GM21737 (cell line): ENCODE measurements at regions not wholly inside any gene's neighbourhood (a gene's known extent, or its start where the extent isn't known, plus 50 kb on each side); places are given as distances from the start of the nearest gene placed in this dataset.

Experiments
- ATAC-seq: cut with Tn5 transposase; IDR thresholded peaks from one replicate; pipeline ENCODE4 v1.9.1; 2021; ENCODE audit warnings: mild to moderate bottlenecking, moderate library complexity; ENCODE audit not compliant: unreplicated experiment

GRCh38 chr7:46168671-46169383, 247.8 kb upstream of the IGFBP3 start:
- no peak for ATAC-seq

DNA sequence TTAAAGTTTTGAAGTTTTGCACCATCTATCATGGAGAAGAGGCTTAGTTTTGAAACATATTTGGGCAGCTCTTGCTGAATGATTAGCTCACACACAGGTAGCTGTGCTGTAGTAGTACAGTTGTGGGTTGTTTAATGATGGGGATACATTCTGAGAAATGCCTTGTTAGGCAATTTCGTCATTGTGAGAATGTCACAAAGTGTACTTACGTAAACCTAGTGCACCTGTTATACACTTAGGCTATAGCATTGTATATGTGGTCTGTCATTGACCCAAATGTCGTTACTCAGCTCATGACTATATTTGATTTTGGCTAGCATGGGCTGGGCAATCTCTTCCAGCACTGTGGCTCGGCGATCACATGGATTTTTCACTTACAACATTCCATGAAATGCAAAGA, 247.2 kb upstream of the IGFBP3 start:
- ATAC-seq = no peak

GRCh38 chr7:46165276-46165675, 244.2 kb upstream of the IGFBP3 start:
- ATAC-seq = no peak

- ATAC-seq = no peak
Measured at GRCh38 chr7:46164629-46165028, 243.6 kb upstream of the IGFBP3 start.

DNA sequence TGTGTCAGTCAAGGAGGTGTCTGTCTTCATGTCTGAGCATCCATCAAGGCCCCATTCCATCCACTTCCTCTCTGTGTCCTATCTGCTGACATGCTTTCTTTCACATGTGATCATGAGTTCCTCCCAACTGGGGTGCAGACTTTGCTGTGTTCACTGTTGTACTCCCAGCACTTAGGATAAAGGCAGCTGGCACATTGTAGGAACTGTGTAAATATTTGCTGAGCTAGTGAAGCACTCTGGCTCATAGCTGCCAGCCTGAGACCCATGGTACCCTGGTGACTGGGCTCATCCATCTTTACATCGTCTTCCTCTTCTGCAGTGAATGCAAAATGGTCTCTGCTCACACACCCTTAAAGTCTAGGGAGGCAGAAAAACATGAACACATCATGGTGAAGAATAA, 242.2 kb upstream of the IGFBP3 start:
- ATAC-seq = no peak

DNA sequence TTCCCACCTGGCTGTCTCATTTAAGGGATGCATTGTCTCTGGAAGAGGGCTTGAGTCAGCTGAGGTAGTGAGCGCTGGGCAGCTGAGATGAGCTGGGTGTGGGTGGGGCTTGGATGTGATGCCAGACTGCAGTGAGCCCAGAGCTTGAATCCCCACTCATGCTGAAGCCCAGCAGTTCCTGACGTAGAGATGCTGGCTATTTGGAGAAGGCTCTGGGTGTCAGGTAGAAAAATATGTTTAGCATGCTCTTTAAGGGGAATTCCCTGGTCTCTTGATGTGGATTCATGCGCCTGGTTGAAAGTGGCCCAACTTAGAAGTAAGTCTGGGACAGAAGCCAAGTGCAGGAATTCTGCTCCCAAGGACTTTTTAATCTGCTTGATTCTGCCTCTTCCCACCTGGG, 241.5 kb upstream of the IGFBP3 start:
- no peak for ATAC-seq

GRCh38 chr7:46160861-46161260, 239.8 kb upstream of the IGFBP3 start:
- ATAC-seq = no peak

DNA sequence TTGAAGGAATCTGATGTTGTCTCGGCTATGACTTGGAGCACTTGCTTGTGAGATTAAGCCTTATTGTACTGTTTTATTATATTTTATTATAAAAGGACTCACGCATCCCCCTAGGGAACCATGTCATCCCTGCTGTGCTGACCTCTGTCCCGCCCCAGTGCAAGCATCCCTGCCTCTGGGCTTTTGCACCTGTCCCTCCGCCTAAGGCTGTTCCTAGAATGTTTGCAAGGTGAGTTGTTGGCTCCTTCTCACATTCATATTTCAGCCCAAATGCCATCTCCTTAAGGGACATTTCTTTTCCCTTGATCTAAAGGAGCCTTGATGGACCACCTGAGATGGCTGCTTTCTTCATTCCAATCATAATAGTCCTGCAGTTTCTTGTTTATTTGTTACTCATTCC, 236.9 kb upstream of the IGFBP3 start:
- no peak for ATAC-seq

DNA sequence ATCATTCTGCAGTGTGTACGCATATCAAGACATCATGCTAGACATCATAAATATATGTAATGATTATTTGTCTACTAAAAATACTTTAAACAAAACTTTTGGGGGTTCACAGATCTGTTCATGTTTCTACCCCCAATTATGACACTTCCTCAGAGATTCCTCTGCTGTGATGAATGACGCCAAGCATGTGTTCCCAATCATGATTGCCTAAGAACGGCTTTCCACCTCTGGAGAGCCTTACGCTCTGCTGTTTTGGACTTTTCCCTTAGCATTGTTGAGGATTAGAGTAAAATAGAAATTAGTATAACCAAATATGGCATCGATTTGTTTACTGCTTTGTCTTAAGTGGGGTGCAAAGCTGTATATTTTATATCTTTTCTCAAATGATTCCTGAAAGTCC, 236.3 kb upstream of the IGFBP3 start:
- no peak for ATAC-seq

DNA sequence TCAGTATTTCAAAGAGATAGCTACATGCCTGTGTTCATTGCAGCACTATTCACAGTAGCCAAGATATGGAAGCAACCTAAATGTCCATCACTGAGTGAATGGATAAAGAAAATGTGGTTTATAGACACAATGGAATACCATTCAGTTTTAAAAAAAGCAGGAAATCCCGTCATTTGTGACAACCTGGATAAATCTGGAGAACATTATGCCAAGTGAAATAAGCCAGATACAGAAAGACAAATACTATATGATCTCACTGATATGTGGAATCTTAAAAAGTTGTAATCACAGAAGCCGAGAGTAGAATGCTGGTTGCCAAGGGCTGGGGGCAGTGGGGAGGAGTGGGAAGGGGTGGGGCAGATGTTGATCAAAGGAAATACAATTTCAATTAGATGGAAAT, 235.8 kb upstream of the IGFBP3 start:
- ATAC-seq = no peak

DNA sequence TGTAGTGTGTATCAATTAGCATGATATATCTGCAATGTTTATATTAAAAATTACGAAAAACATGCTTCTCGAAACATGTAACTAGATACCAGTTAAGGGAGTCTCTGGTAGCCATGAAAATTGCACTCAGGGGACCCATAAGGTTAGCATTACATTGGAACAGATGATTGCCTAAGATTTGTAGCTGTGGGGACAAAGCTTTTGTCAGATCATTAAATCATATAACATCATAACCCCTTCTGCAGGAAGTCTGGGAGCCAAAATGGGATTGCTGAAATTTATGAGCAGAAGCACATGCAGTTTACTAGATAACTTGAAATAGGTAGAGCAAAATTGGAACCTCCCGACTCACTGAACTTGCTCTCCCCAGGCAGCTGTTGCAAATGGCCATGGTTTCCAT, 235.0 kb upstream of the IGFBP3 start:
- ATAC-seq = no peak

DNA sequence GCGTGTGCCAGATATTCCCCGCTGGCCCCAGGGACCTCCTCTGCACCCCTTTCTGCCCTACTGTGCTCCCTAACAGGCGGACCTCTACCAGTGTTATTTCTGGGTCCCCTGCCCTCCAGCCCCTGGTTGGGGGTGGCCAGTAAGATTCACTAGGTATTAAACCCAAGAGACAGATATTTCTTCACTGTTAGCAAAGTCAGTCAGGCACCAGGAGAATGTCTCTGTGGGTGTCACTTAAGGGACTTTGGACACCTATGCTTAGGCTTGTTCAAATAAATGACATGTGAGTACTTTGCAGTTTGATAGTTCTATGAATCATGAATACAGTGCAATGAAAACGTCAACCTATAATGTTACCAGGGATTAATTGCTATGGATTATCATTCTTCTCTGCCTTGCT, 234.3 kb upstream of the IGFBP3 start:
- no peak for ATAC-seq

- ATAC-seq = no peak
Measured at GRCh38 chr7:46153951-46154787, 233.1 kb upstream of the IGFBP3 start.

GRCh38 chr7:46153583-46153950, 232.5 kb upstream of the IGFBP3 start:
- ATAC-seq = no peak

DNA sequence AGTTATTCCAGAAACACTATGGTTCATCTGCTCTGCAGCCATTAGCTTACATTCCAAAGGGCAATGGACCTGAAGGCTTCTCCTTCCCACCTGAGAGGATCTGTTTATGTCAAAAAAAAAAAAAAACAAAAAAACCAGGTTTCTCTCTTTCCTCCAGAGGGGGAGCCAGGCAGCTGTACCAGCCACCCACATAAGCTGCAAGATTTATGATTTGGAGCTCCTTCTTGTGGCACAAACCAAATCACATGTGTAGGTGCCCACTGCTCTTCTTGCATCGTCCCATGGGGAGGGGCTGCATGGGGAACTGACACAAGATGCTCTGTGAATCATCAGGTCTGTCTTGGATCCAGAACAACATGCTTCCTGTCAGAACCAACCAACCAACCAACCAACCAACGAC, 231.6 kb upstream of the IGFBP3 start:
- ATAC-seq = no peak

DNA sequence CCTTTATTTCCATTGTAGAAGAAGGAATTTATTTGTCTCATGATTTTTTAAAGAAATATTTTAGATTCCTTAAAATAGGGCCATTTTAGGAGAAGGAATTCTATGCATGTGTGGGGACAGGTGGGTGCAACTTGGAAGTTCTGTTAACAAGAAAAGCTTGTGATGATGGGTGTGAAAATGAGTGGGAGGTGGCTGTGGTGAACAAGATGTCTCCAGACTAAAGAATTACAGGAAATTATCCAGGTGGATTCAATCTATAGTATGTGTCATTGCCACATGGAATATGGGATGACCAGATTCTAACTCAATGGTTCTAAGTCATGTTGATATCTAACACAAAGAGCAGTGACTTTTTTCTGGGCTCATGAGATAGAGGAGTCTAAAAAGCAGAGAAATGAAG, 229.6 kb upstream of the IGFBP3 start:
- no peak for ATAC-seq

GRCh38 chr7:46150202-46150601, 229.1 kb upstream of the IGFBP3 start:
- ATAC-seq = no peak

GRCh38 chr7:46147871-46148270, 226.8 kb upstream of the IGFBP3 start:
- ATAC-seq = no peak

DNA sequence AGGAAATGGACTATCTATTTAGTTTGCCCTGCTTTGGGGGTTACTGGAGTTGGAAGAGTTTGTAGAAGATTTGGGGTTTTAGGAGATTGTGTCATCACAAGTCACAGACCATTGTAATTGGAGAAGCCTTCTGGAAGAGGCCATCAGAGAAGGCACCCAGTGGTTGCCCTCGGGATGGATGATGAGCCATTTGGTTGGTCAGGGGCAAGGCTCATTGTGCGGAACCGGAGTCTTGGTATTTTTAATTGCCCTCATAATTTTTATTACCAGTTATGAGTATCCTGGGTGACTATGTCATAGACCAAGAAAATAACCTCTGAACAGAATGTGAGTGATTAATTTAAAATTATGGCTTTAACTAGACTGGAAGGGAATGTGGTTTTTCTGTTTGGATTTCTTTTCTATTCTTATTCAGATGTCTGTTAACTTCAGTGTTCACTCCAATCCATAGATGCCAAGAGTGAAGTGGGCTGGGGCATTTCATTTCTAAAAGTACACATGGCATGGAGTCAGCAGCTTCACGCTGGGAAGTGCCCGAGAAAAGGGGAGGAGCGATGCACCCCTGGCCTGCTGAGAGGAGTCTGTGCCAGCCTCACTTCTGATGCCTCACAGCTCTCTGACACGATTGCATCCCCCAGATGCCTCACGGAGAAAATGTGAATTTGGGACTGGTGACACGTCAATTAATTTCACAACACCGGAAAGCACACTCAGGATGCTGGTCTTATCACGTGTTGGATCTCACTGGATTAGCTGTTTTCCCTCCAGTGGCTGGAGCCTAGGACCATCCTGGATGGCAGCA, 225.6 kb upstream of the IGFBP3 start:
- ATAC-seq = no peak

DNA sequence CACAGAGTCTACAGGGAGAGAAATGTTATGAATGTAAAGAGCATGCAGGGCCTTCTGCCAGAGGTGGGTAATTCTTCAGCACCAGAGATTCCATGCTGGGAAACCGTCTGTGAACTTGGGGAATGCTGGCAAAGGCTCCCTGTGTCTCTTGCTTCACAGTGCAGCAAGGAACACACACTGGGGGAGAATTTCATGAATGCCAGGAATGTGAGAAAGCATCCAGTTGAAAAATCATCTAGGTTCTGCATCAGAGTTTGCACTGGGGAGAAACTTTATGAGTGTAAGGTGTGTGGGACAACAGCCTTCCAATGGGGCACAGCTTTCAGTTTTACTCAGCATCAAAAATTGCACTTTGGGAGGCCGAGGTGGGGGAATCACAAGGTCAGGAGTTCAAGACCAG, 224.3 kb upstream of the IGFBP3 start:
- ATAC-seq = no peak

DNA sequence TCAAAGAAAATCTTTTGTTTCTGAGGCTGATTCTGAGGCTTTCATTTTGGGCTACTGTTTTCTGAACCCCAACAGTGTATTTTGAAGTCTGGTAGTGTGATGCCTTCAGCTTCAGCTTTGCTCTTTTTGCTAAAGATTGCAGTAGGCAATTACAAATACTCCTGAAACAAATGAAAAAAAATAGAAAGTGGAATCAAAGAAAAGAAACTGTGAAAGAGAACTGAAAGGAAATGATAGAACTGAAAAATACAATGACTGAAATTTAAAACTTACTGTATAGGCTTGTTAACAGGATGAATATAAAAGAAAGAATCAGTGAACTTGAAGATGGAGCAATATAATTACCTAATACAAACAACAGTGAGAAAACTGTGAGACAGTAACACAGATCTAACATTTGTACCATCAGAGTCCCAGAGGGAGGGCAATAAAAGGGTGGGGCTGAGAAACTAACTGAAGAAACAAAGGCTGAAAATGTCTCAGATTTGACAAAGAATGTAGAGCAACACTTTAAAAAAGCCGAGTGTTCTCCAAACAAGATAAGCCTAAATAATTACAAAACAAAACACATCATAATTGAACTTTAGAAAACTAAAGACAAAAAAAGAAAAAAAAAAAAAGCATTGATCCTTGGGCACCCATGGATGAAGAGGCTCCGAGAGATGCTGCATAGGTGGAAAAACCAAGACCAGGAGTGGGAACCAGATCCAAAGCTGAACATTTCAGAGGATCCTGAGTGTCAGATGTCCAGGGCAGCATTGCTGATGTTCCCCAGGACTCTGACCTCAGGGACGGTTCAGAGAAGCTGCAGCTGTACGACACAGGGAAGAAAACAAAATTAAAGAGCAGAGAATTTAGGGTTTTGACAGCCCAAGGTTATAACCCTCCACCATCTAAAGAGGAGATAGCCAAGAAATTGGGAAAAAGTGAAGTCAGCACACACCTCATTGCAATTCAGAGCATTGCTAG, 223.2 kb upstream of the IGFBP3 start:
- ATAC-seq = no peak
